ENCODE measurements at regions not wholly inside any gene's neighbourhood (a gene's known extent, or its start where the extent isn't known, plus 50 kb on each side); places are given as distances from the start of the nearest gene placed in this dataset.

DNA sequence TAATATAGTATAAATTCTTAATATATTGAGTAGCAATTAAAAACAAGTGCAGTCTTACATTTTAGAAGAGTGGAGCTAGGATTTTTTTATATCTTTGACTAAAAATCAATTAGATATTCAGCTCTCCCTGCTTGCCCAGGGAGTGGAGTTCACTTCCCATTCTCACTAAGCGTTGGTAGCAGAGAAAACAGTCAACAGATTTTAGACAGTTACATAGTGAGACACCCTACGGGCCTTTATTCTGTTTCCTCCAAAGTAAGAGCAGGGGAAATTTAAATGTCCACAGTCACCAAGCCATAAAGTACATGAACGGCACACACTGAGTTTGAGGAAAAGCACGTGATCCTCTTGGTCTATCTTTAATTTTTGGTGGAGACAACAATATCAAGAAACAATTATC is 131.6 kb upstream of the PLEKHG7 start:
- CTCF ChIA-PET: interaction anchor here (1.3 to 2.3 kb wide), 3 partner anchors 38 to 1189 kb away, joined by 3 to 14 read pairs (median 8); no protein-coding TSS in a partner anchor

More for the DNA sequence above, 131.6 kb upstream of the PLEKHG7 start:
- Histone ChIP-seq H3K9ac (ENCODE audit: low read length) (no peak overlapping the region), H3K36me3 (ENCODE audit: control insufficient read depth in 1 of 2, insufficient read depth in 2 of 2, low read length in 2 of 2) (no peaks in the 10 kb centered on the region), H3K27me3 (ENCODE audit: insufficient read depth, low read length) (no peaks in the 10 kb centered on the region), H3K4me1 (ENCODE audit: control insufficient read depth in 1 of 2, insufficient read depth in 2 of 2, low read length in 2 of 2) (no peaks in the 10 kb centered on the region), H2AFZ (ENCODE audit: low read depth, low read length, poor library complexity, severe bottlenecking) (no peak overlapping the region), H3K9me2 (ENCODE audit: insufficient read depth) (no peaks in the 10 kb centered on the region), H3K27ac (ENCODE audit: low read depth, low read length) (no peak overlapping the region), H3K79me2 (ENCODE audit: insufficient read depth, low read length) (no peaks in the 10 kb centered on the region), H3K4me2 (ENCODE audit: low read length) (no peak overlapping the region), H4K20me1 (ENCODE audit: insufficient read depth) (no peaks in the 10 kb centered on the region), H3K4me3 (replicated peaks in 1 of 2; ENCODE audit: low read depth in 1 of 2, low read length in 2 of 2) (no peak overlapping the region), H3K9me3 (ENCODE audit: control insufficient read depth in 1 of 2, insufficient read depth in 1 of 2, low read depth in 1 of 2, low read length in 2 of 2) (no peaks in the 10 kb centered on the region)
- ChIA-PET RAD21 (ENCODE audit: low non-redundant PET in 1 of 2, low total read pairs in 2 of 2, uncharacterized antibody in 2 of 2, unreplicated experiment in 2 of 2) (interaction anchor here in 1 of 2 experiments (1.4 kb wide), 1 partner anchor 1189 kb away, joined by 3 read pairs; no protein-coding TSS in a partner anchor), POLR2A (interaction anchor here (1.4 kb wide), 1 partner anchor 426 kb away, joined by 5 read pairs; the partner anchor contains the start of gene BTG1)
- no peak for ATAC-seq
- DNase-seq (ENCODE audit: low read depth, low spot score): no peak
- TF ChIP-seq ZNF274 (IDR thresholded peaks at IDR 0.05; ENCODE audit: low read depth, low read length) (no peak), FOSL1 (IDR thresholded peaks at IDR 0.05; ENCODE audit: low read depth) (no peak), RAD21 (IDR thresholded peaks at IDR 0.05; ENCODE audit: low read depth) (no peak), SP1 (IDR thresholded peaks at IDR 0.05; ENCODE audit: low read depth) (no peak), CEBPB (IDR thresholded peaks at IDR 0.05; ENCODE audit: low read depth) (no peak), SIN3A (IDR thresholded peaks at IDR 0.05; ENCODE audit: low read depth) (no peak), ZFX (IDR thresholded peaks at IDR 0.05) (no peak), JUND (IDR thresholded peaks at IDR 0.05) (no peak), ELF1 (IDR thresholded peaks at IDR 0.05; ENCODE audit: borderline replicate concordance, low read depth) (no peak), SRF (IDR thresholded peaks at IDR 0.05; ENCODE audit: low read depth) (no peak), POLR2AphosphoS5 (IDR thresholded peaks at IDR 0.05; ENCODE audit: low read depth, low read length) (no peak), CBX3 (IDR thresholded peaks at IDR 0.05; ENCODE audit: low read depth) (no peak), EGR1 (IDR thresholded peaks at IDR 0.05; ENCODE audit: low read depth) (no peak), TCF7L2 (IDR thresholded peaks at IDR 0.05; ENCODE audit: borderline replicate concordance, extremely low read depth, insufficient read depth, insufficient read length) (no peak), POLR2A (IDR thresholded peaks at IDR 0.05; ENCODE audit: borderline replicate concordance, extremely low read depth, insufficient read depth, insufficient read length) (no peak), EZH2 (IDR thresholded peaks at IDR 0.05) (no peak)
- TF ChIP-seq, protein P1, sequence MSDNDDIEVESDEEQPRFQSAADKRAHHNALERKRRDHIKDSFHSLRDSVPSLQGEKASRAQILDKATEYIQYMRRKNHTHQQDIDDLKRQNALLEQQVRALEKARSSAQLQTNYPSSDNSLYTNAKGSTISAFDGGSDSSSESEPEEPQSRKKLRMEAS (IDR thresholded peaks at IDR 0.05): no peak
- TF ChIP-seq, protein P2, sequence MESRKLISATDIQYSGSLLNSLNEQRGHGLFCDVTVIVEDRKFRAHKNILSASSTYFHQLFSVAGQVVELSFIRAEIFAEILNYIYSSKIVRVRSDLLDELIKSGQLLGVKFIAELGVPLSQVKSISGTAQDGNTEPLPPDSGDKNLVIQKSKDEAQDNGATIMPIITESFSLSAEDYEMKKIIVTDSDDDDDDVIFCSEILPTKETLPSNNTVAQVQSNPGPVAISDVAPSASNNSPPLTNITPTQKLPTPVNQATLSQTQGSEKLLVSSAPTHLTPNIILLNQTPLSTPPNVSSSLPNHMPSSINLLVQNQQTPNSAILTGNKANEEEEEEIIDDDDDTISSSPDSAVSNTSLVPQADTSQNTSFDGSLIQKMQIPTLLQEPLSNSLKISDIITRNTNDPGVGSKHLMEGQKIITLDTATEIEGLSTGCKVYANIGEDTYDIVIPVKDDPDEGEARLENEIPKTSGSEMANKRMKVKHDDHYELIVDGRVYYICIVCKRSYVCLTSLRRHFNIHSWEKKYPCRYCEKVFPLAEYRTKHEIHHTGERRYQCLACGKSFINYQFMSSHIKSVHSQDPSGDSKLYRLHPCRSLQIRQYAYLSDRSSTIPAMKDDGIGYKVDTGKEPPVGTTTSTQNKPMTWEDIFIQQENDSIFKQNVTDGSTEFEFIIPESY (IDR thresholded peaks at IDR 0.05; ENCODE audit: extremely low read depth, insufficient replicate concordance, low read length): no peak
- TF ChIP-seq, protein P3, sequence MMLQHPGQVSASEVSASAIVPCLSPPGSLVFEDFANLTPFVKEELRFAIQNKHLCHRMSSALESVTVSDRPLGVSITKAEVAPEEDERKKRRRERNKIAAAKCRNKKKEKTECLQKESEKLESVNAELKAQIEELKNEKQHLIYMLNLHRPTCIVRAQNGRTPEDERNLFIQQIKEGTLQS (IDR thresholded peaks at IDR 0.05): no peak
- TF ChIP-seq, protein P4, sequence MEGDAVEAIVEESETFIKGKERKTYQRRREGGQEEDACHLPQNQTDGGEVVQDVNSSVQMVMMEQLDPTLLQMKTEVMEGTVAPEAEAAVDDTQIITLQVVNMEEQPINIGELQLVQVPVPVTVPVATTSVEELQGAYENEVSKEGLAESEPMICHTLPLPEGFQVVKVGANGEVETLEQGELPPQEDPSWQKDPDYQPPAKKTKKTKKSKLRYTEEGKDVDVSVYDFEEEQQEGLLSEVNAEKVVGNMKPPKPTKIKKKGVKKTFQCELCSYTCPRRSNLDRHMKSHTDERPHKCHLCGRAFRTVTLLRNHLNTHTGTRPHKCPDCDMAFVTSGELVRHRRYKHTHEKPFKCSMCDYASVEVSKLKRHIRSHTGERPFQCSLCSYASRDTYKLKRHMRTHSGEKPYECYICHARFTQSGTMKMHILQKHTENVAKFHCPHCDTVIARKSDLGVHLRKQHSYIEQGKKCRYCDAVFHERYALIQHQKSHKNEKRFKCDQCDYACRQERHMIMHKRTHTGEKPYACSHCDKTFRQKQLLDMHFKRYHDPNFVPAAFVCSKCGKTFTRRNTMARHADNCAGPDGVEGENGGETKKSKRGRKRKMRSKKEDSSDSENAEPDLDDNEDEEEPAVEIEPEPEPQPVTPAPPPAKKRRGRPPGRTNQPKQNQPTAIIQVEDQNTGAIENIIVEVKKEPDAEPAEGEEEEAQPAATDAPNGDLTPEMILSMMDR (IDR thresholded peaks at IDR 0.05 in 2 of 3, conservative IDR thresholded peaks at IDR 0.05 in 1 of 3; ENCODE audit: borderline replicate concordance in 1 of 3, insufficient read depth in 1 of 3, low read depth in 2 of 3, low read length in 2 of 3): no peak
- BruUV-seq (replicated peaks): no TSS peak
- intact Hi-C loops (cut with micrococcal nuclease): loop anchor here (2.0 to 10.0 kb wide), 3 partner anchors 426 to 996 kb away; partner anchors contain the start of gene BTG1

All from HCT116 (cell line).